Stimulated activated CD4-positive, alpha-beta T cell treated with anti-CD3 and anti-CD28 coated beads, Interleukin-12 subunit alpha, Interleukin-12 subunit beta, amount 100 ng/mL, for 24 hours (primary cell): ENCODE measurements at regions not wholly inside any gene's neighbourhood (a gene's known extent, or its start where the extent isn't known, plus 50 kb on each side); places are given as distances from the start of the nearest gene placed in this dataset.

ENCODE experiments used
- DNase-seq, 2 experiments: peaks; one replicate each; pipeline ENCODE4 v3.0.0-alpha.2; 2020; ENCODE audit warnings: low read depth in 2 of 2

GRCh38 chr5:2696156-2696807, 55.2 kb downstream of the IRX2 start:
- DNase-seq: no peak

- no peak for DNase-seq
Measured at GRCh38 chr5:2695200-2695891, 56.1 kb downstream of the IRX2 start.

GRCh38 chr5:2691530-2691929, 59.9 kb downstream of the IRX2 start:
- DNase-seq: no peak

- no peak for DNase-seq
Measured at GRCh38 chr5:2690293-2690692, 61.2 kb downstream of the IRX2 start.

GRCh38 chr5:2688586-2688985, 62.9 kb downstream of the IRX2 start:
- no peak for DNase-seq

- DNase-seq: no peak
Measured at GRCh38 chr5:2687746-2688145, 63.7 kb downstream of the IRX2 start.

- DNase-seq: no peak
Measured at GRCh38 chr5:2686321-2687124, 65.0 kb downstream of the IRX2 start.

- DNase-seq: no peak
Measured at GRCh38 chr5:2685651-2686272, 65.7 kb downstream of the IRX2 start.

GRCh38 chr5:2684606-2685005, 66.9 kb downstream of the IRX2 start:
- no peak for DNase-seq

- DNase-seq: no peak
Measured at GRCh38 chr5:2683720-2684119, 67.8 kb downstream of the IRX2 start.

GRCh38 chr5:2681476-2681875, 70.0 kb downstream of the IRX2 start:
- DNase-seq: no peak

- no peak for DNase-seq
Measured at GRCh38 chr5:2680979-2681378, 70.5 kb downstream of the IRX2 start.

GRCh38 chr5:2677689-2678088, 73.8 kb downstream of the IRX2 start:
- DNase-seq: no peak

- no peak for DNase-seq
Measured at GRCh38 chr5:2675548-2675947, 75.9 kb downstream of the IRX2 start.

- no peak for DNase-seq
Measured at GRCh38 chr5:2674456-2674855, 77.0 kb downstream of the IRX2 start.

- no peak for DNase-seq
Measured at GRCh38 chr5:2670940-2671339, 80.5 kb downstream of the IRX2 start.

- no peak for DNase-seq
Measured at GRCh38 chr5:2669913-2670312, 81.6 kb downstream of the IRX2 start.

- DNase-seq: no peak
Measured at GRCh38 chr5:2669259-2669658, 82.2 kb downstream of the IRX2 start.

GRCh38 chr5:2666081-2666480, 85.4 kb downstream of the IRX2 start:
- DNase-seq: no peak

GRCh38 chr5:2663489-2663888, 88.0 kb downstream of the IRX2 start:
- DNase-seq: no peak

- no peak for DNase-seq
Measured at GRCh38 chr5:2660315-2660714, 91.2 kb downstream of the IRX2 start.

GRCh38 chr5:2658881-2659470, 92.5 kb downstream of the IRX2 start:
- no peak for DNase-seq
